Fibroblast of lung (primary cell): ENCODE measurements at regions not wholly inside any gene's neighbourhood (a gene's known extent, or its start where the extent isn't known, plus 50 kb on each side); places are given as distances from the start of the nearest gene placed in this dataset.

Experiments used
- DNase-seq, 2 donors: peaks; one replicate each; pipeline versions ENCODE4 v3.0.0 to v3.0.0-alpha.2; 2010; ENCODE audit warnings: low read depth in 2 of 2
- H2AFZ ChIP-seq: 2 replicates; pipeline ENCODE4 v1.5.1; 2012; ENCODE audit warnings: low read length, control low read depth, inconsistent platforms
- H3K27ac ChIP-seq: 2 replicates; pipeline ENCODE4 v1.5.1; 2011; ENCODE audit warnings: low read length, control low read depth; ENCODE audit not compliant: insufficient read depth
- H3K27me3 ChIP-seq: 2 replicates; pipeline ENCODE4 v1.5.1; 2011; ENCODE audit warnings: mild to moderate bottlenecking, low read length; ENCODE audit not compliant: control insufficient read depth, insufficient read depth
- H3K36me3 ChIP-seq: 2 replicates; pipeline ENCODE4 v1.5.1; 2011; ENCODE audit warnings: low read length; ENCODE audit not compliant: control insufficient read depth, insufficient read depth
- H3K4me1 ChIP-seq: 2 replicates; pipeline ENCODE4 v1.5.1; 2011; ENCODE audit warnings: low read length; ENCODE audit not compliant: control insufficient read depth, insufficient read depth; ENCODE audit errors: extremely low read depth
- H3K4me2 ChIP-seq: 2 replicates; pipeline ENCODE4 v1.5.1; 2011; ENCODE audit warnings: low read length, control low read depth; ENCODE audit not compliant: insufficient read depth; ENCODE audit errors: extremely low read depth
- H3K4me3 ChIP-seq, 4 experiments: fragments of 200-600 bp in 1 of 4; sonication (generic) in 1 of 4; replicated peaks in 1 of 4; 2 replicates each; pipeline ENCODE4 v1.5.1; 2011 to 2016; ENCODE audit warnings: low read length in 4 of 4, low read depth in 3 of 4, mild to moderate bottlenecking in 3 of 4, control low read depth in 2 of 4, inconsistent platforms in 1 of 4, mixed read lengths in 1 of 4; ENCODE audit not compliant: insufficient read depth in 1 of 4; ENCODE audit errors: control extremely low read depth in 1 of 4
- H3K79me2 ChIP-seq: 2 replicates; pipeline ENCODE4 v1.5.1; 2012; ENCODE audit warnings: mild to moderate bottlenecking, low read length, inconsistent platforms; ENCODE audit not compliant: control insufficient read depth, insufficient read depth
- H3K9ac ChIP-seq: 2 replicates; pipeline ENCODE4 v1.5.1; 2011; ENCODE audit warnings: mild to moderate bottlenecking, low read length, control low read depth; ENCODE audit not compliant: insufficient read depth
- H3K9me3 ChIP-seq: 2 replicates; pipeline ENCODE4 v1.5.1; 2012; ENCODE audit warnings: low read depth, low read length; ENCODE audit not compliant: control insufficient read depth, insufficient read depth
- H4K20me1 ChIP-seq: 2 replicates; pipeline ENCODE4 v1.5.1; 2011; ENCODE audit warnings: low read length; ENCODE audit not compliant: control insufficient read depth, insufficient read depth; ENCODE audit errors: extremely low read depth
- CTCF ChIP-seq, 2 donors: IDR thresholded peaks in 1 of 2; conservative IDR thresholded peaks in 1 of 2; 1 replicate in 1 of 2; 2 replicates in 1 of 2; pipeline ENCODE4 v1.5.1; 2011 to 2012; ENCODE audit warnings: low read length in 2 of 2, control low read depth in 1 of 2, inconsistent platforms in 1 of 2, low read depth in 1 of 2, mild to moderate bottlenecking in 1 of 2
- EZH2 ChIP-seq: IDR thresholded peaks from 2 replicates; pipeline ENCODE4 v1.5.1; 2012; ENCODE audit warnings: low read length, control low read depth, mild to moderate bottlenecking; ENCODE audit errors: missing control alignments

GRCh38 chr1:82263396-82263795, 462.7 kb downstream of the ADGRL2 start:
- H3K4me2 ChIP-seq: no peak overlapping the region
- no peak overlapping the region for H3K9ac ChIP-seq
- H3K27me3 ChIP-seq: no peaks in the 10 kb centered on the region
- no peaks in the 10 kb centered on the region for H4K20me1 ChIP-seq
- H3K36me3 ChIP-seq: no peaks in the 10 kb centered on the region
- H3K79me2 ChIP-seq: no peaks in the 10 kb centered on the region
- no peaks in the 10 kb centered on the region for H3K4me1 ChIP-seq
- no peak overlapping the region for H2AFZ ChIP-seq
- TF ChIP-seq CTCF (conservative IDR thresholded peaks at IDR 0.05 in 1 of 2, IDR thresholded peaks at IDR 0.05 in 1 of 2; ENCODE audit: low read depth in 1 of 2, low read length in 2 of 2): no peak
- H3K27ac ChIP-seq: no peak overlapping the region
- H3K4me3 ChIP-seq: no peak overlapping the region
- DNase-seq: no peak
- no peaks in the 10 kb centered on the region for H3K9me3 ChIP-seq

DNA sequence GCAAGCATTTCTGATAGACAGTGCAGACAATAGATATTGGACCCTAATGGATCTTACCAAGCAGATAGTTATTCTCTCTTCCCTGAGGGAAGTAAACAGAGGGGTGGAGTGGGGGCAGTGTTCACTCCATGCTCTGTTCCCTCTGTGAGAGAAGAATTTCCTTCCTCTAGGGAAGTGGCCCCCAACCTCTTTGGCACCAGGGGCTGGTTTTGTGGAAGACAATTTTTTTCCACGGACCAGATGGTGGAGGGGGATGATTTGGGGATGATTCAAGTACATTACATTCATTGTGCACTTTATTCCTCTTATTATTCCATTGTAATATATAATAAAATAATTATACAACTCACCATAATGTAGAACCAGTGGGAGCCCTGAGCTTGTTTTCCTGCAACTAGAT, 459.9 kb downstream of the ADGRL2 start:
- Histone ChIP-seq H3K27me3 (no peaks in the 10 kb centered on the region), H3K36me3 (no peaks in the 10 kb centered on the region), H4K20me1 (no peaks in the 10 kb centered on the region), H2AFZ (no peak overlapping the region), H3K27ac (no peak overlapping the region), H3K9me3 (no peaks in the 10 kb centered on the region), H3K9ac (no peak overlapping the region), H3K79me2 (no peaks in the 10 kb centered on the region), H3K4me3 (no peak overlapping the region), H3K4me1 (no peaks in the 10 kb centered on the region), H3K4me2 (no peak overlapping the region)
- no peak for DNase-seq
- TF ChIP-seq EZH2: no peak
- TF ChIP-seq CTCF (conservative IDR thresholded peaks at IDR 0.05 in 1 of 2, IDR thresholded peaks at IDR 0.05 in 1 of 2; ENCODE audit: low read depth in 1 of 2, low read length in 2 of 2): no peak

- Histone ChIP-seq H3K36me3 (no peaks in the 10 kb centered on the region), H2AFZ (no peak overlapping the region), H3K4me1 (no peaks in the 10 kb centered on the region), H3K4me3 (no peak overlapping the region), H3K9me3 (no peaks in the 10 kb centered on the region), H3K79me2 (no peaks in the 10 kb centered on the region), H4K20me1 (no peaks in the 10 kb centered on the region), H3K27ac (no peak overlapping the region), H3K4me2 (no peak overlapping the region), H3K9ac (no peak overlapping the region), H3K27me3 (no peaks in the 10 kb centered on the region)
- peak in 1 of 2 donors; percentile 18 for DNase-seq
- no peak for TF ChIP-seq EZH2
- TF ChIP-seq CTCF (conservative IDR thresholded peaks at IDR 0.05 in 1 of 2, IDR thresholded peaks at IDR 0.05 in 1 of 2; ENCODE audit: low read depth in 1 of 2, low read length in 2 of 2): no peak
Observed at GRCh38 chr1:82260051-82260450, 459.3 kb downstream of the ADGRL2 start.
